Hepatocyte (in vitro differentiated cells): ENCODE measurements at regions not wholly inside any gene's neighbourhood (a gene's known extent, or its start where the extent isn't known, plus 50 kb on each side); places are given as distances from the start of the nearest gene placed in this dataset.
"Not testable (repeated sequence)": the region's sequence is repeated elsewhere in the genome, so short reads cannot be mapped to it uniquely, and the experiment has no call there.

Experiments used
- DNase-seq: peaks from one replicate; pipeline ENCODE4 v3.0.0-alpha.2; 2016; ENCODE audit warnings: low spot score
- H2AFZ ChIP-seq: fragments of 200-600 bp; sonication (generic); 2 replicates; pipeline ENCODE4 v1.6.0; 2016; ENCODE audit warnings: antibody characterized with exemption, mild to moderate bottlenecking
- H3K27ac ChIP-seq: fragments of 200-600 bp; sonication (generic); 2 replicates; pipeline ENCODE4 v1.5.1; 2016; ENCODE audit warnings: mild to moderate bottlenecking
- H3K27me3 ChIP-seq: fragments of 200-600 bp; sonication (generic); 2 replicates; pipeline ENCODE4 v1.6.1; 2016
- H3K36me3 ChIP-seq: fragments of 200-600 bp; sonication (generic); replicated peaks from 2 replicates; pipeline ENCODE4 v1.5.1; 2016; ENCODE audit warnings: low read depth; ENCODE audit not compliant: insufficient read depth
- H3K4me1 ChIP-seq: fragments of 200-600 bp; sonication (generic); 2 replicates; pipeline ENCODE4 v1.5.1; 2016; ENCODE audit warnings: mild to moderate bottlenecking, moderate library complexity; ENCODE audit not compliant: insufficient read depth
- H3K4me2 ChIP-seq: fragments of 200-600 bp; sonication (generic); 2 replicates; pipeline ENCODE4 v1.6.0; 2016
- H3K4me3 ChIP-seq: fragments of 200-600 bp; sonication (generic); 2 replicates; pipeline ENCODE4 v1.5.1; 2016; ENCODE audit warnings: mild to moderate bottlenecking
- H3K79me2 ChIP-seq: fragments of 200-600 bp; sonication (generic); 2 replicates; pipeline ENCODE4 v1.6.0; 2017; ENCODE audit warnings: mild to moderate bottlenecking
- H3K9me2 ChIP-seq: fragments of 200-600 bp; sonication (generic); replicated peaks from 2 replicates; pipeline ENCODE4 v1.6.0; 2017; ENCODE audit warnings: mild to moderate bottlenecking; ENCODE audit not compliant: insufficient read depth
- H3K9me3 ChIP-seq: fragments of 200-600 bp; sonication (generic); 2 replicates; pipeline ENCODE4 v1.5.1; 2016; ENCODE audit warnings: low read depth, mild to moderate bottlenecking
- H4K20me1 ChIP-seq: fragments of 200-600 bp; sonication (generic); 2 replicates; pipeline ENCODE4 v1.6.0; 2016; ENCODE audit warnings: mild to moderate bottlenecking; ENCODE audit not compliant: insufficient read depth, poor library complexity, severe bottlenecking
- WGBS: methylation state at CpG from one replicate; pipeline ENCODE4 v1.1.6; 2016; ENCODE audit warnings: low lambda C conversion rate; ENCODE audit errors: missing lambda C conversion rate; 5-methylcytosine and 5-hydroxymethylcytosine counted together

DNA sequence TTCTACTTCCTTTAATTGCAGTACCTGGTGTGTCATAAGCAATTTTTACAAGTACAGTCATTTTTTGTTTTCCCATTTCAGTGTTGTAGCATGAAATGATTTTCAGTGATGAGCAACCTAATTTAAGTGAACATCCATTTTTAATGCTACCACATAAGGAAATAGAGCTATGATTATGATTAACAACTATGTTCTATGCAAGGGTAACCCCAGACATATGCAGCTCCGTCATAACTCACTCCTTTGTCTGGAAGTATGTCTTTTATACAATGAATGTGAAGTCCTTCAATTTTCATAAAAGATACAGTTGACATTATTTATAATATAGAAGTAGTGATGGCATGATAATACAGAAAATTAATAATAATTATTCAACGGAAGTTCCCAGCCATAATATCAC is 783.3 kb upstream of the CDH18 start:
- 89% methylated on average over 2 of the region's 2 CpGs for WGBS

GRCh38 chr5:20765074-20765473 is 777.1 kb upstream of the CDH18 start:
- H2AFZ ChIP-seq, H3K4me2 ChIP-seq, H3K4me1 ChIP-seq, H3K9me3 ChIP-seq, H4K20me1 ChIP-seq, H3K4me3 ChIP-seq, DNase-seq, H3K27me3 ChIP-seq, H3K36me3 ChIP-seq, H3K79me2 ChIP-seq, H3K27ac ChIP-seq, H3K9me2 ChIP-seq: not testable (repeated sequence)
- WGBS: no CpG with 5 or more reads among the region's 2 CpGs

More for the DNA sequence above, 783.3 kb upstream of the CDH18 start:
- not testable (repeated sequence) for H4K20me1 ChIP-seq, H3K9me2 ChIP-seq, H3K27ac ChIP-seq, DNase-seq, H3K4me1 ChIP-seq, H3K79me2 ChIP-seq, H3K36me3 ChIP-seq, H3K27me3 ChIP-seq, H3K4me2 ChIP-seq, H2AFZ ChIP-seq, H3K9me3 ChIP-seq, H3K4me3 ChIP-seq

GRCh38 chr5:20759459-20759858 is 771.5 kb upstream of the CDH18 start:
- H3K4me3 ChIP-seq, H2AFZ ChIP-seq, DNase-seq, H3K79me2 ChIP-seq, H3K9me3 ChIP-seq, H3K27me3 ChIP-seq, H3K9me2 ChIP-seq, H3K27ac ChIP-seq, H3K4me2 ChIP-seq, H3K36me3 ChIP-seq, H3K4me1 ChIP-seq, H4K20me1 ChIP-seq: not testable (repeated sequence)

GRCh38 chr5:20752179-20752578 is 764.2 kb upstream of the CDH18 start:
- H3K36me3 ChIP-seq, H3K27ac ChIP-seq, H3K9me3 ChIP-seq, H3K9me2 ChIP-seq, DNase-seq, H3K4me3 ChIP-seq, H2AFZ ChIP-seq, H3K4me2 ChIP-seq, H3K4me1 ChIP-seq, H3K27me3 ChIP-seq, H3K79me2 ChIP-seq, H4K20me1 ChIP-seq: not testable (repeated sequence)
- WGBS: 91% methylated on average over 2 of the region's 2 CpGs

GRCh38 chr5:20735715-20736114 is 747.7 kb upstream of the CDH18 start:
- H3K27me3 ChIP-seq, H3K4me3 ChIP-seq, H2AFZ ChIP-seq, DNase-seq, H3K27ac ChIP-seq, H3K4me2 ChIP-seq, H3K36me3 ChIP-seq, H3K4me1 ChIP-seq, H3K79me2 ChIP-seq, H3K9me3 ChIP-seq, H3K9me2 ChIP-seq, H4K20me1 ChIP-seq: not testable (repeated sequence)
- WGBS: 52% methylated on average over 2 of the region's 2 CpGs

DNA sequence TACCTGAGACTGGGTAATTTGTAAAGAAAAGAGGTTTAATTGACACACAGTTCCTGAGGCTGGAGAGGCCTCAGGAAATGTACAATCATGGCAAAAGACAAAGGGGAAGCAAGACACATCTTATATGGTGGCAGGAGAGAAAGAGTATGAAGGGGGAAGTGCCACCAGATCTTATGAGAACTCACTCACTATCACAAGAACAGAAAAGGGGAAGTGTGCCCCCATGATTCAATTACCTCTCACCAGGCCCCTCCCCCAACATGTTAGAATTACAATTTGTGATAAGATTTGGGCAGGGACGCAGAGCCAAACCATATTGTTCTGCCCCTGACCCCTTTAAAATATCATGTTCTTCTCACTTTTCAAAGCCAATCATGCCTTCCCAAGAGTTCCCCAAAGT is 744.2 kb upstream of the CDH18 start:
- WGBS: 76% methylated on average over 1 of the region's 1 CpG
- H3K36me3 ChIP-seq, DNase-seq, H3K9me2 ChIP-seq, H4K20me1 ChIP-seq, H3K27me3 ChIP-seq, H3K4me2 ChIP-seq, H3K4me1 ChIP-seq, H3K27ac ChIP-seq, H3K4me3 ChIP-seq, H3K79me2 ChIP-seq, H3K9me3 ChIP-seq, H2AFZ ChIP-seq: not testable (repeated sequence)

- not testable (repeated sequence) for DNase-seq, H3K4me2 ChIP-seq, H3K79me2 ChIP-seq, H3K27me3 ChIP-seq, H3K36me3 ChIP-seq, H2AFZ ChIP-seq, H3K9me2 ChIP-seq, H3K27ac ChIP-seq, H3K4me1 ChIP-seq, H3K4me3 ChIP-seq, H4K20me1 ChIP-seq, H3K9me3 ChIP-seq
- 94% methylated on average over 3 of the region's 3 CpGs for WGBS
Observed at GRCh38 chr5:20721286-20721685, 733.3 kb upstream of the CDH18 start.

DNA sequence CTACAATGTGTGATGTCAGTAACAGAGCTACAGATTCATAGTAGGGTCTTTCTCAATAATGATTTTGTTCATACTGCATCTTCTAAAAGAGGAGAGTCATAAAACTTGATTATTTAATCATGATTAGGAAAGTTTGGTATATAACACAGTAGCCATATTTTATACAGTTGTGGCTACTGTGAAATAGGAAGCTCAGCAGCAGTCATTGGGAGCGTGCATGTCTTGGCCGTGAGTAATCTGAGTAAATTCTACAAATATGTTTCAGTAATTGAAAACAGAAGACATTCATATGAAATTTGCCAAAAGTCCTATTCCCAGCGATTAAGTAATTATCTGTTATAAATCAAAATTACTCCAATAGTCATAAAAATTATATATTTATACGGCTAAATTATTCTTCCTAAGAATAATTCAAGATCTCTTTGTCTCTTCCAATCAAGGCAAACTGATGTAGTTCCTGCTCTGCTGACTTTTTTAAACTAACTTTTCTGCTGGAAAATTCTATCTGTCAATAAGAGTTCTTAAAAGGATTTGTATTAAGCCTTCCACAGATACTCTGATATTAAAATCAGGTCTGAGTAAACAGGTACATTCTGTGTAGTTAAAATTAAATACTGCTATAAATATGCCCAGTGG is 723.6 kb upstream of the CDH18 start:
- not testable (repeated sequence) for H3K4me1 ChIP-seq, H2AFZ ChIP-seq, H3K4me3 ChIP-seq, H3K4me2 ChIP-seq, H3K9me2 ChIP-seq, H3K79me2 ChIP-seq, H3K27ac ChIP-seq, H4K20me1 ChIP-seq, H3K36me3 ChIP-seq, DNase-seq, H3K27me3 ChIP-seq, H3K9me3 ChIP-seq
- 78% methylated on average over 4 of the region's 4 CpGs for WGBS

GRCh38 chr5:20707634-20708033 is 719.6 kb upstream of the CDH18 start:
- H3K27ac ChIP-seq, H3K4me2 ChIP-seq, H4K20me1 ChIP-seq, H3K27me3 ChIP-seq, H3K9me3 ChIP-seq, H3K4me1 ChIP-seq, H2AFZ ChIP-seq, DNase-seq, H3K36me3 ChIP-seq, H3K9me2 ChIP-seq, H3K4me3 ChIP-seq, H3K79me2 ChIP-seq: not testable (repeated sequence)
- WGBS: 88% methylated on average over 5 of the region's 5 CpGs
